ENCODE measurements at regions not wholly inside any gene's neighbourhood (a gene's known extent, or its start where the extent isn't known, plus 50 kb on each side); places are given as distances from the start of the nearest gene placed in this dataset.

- TF ChIP-seq CTCF (IDR thresholded peaks at IDR 0.05) (no peak), POLR2A (IDR thresholded peaks at IDR 0.05) (no peak)
Measured at GRCh38 chr3:31077826-31078225, 183.4 kb upstream of the GADL1 start.

Data from body of pancreas (tissue), 4 donors.